WERI-Rb-1 (cell line): ENCODE measurements at regions not wholly inside any gene's neighbourhood (a gene's known extent, or its start where the extent isn't known, plus 50 kb on each side); places are given as distances from the start of the nearest gene placed in this dataset.

Experiments used
- DNase-seq: peaks from one replicate; pipeline ENCODE4 v3.0.0-alpha.2; 2020
- H3K27ac ChIP-seq: fragments of 250-450 bp; sonication (Bioruptor Pico); 2 replicates; pipeline ENCODE4 v1.5.1; 2020; ENCODE audit warnings: mild to moderate bottlenecking, moderate library complexity
- H3K27me3 ChIP-seq: fragments of 250-450 bp; sonication (Bioruptor Pico); 2 replicates; pipeline ENCODE4 v1.5.1; 2021; ENCODE audit warnings: mild to moderate bottlenecking, low read depth, moderate library complexity; ENCODE audit not compliant: insufficient read depth, severe bottlenecking
- H3K36me3 ChIP-seq: fragments of 250-450 bp; sonication (Bioruptor Pico); 2 replicates; pipeline ENCODE4 v1.5.1; 2020; ENCODE audit warnings: mild to moderate bottlenecking, moderate library complexity
- H3K4me3 ChIP-seq: 2 replicates; pipeline ENCODE4 v1.5.1; 2011; ENCODE audit warnings: low read depth, mild to moderate bottlenecking, control low read depth, low read length
- H3K9me3 ChIP-seq: fragments of 250-450 bp; sonication (Bioruptor Pico); 2 replicates; pipeline ENCODE4 v1.5.1; 2021; ENCODE audit warnings: mild to moderate bottlenecking, moderate library complexity; ENCODE audit not compliant: severe bottlenecking
- TF ChIP-seq, protein P1 (sequence below): IDR thresholded peaks from 2 replicates; pipeline ENCODE4 v1.5.1; 2011; ENCODE audit warnings: low read depth, mild to moderate bottlenecking, control low read depth, inconsistent platforms, low read length

DNA sequence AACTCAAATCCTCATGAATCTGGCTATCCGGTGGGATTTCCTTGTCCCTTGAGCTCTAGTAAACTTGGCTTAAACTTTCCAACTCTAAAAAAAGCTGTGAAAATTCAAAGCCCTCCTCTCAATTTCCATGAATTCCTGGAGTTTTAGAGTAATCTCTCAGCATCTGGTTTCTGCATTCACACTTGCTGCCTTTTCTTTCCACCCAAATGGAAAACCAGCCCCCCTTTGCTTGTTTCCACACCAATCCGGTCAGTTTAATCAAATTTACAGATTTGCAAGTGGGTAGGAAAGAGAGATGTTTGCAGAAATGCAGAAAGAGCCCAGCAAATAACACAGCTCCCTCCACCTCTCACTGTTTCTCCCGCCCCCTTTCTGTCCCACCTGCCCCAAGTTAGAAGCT lies 91.1 kb downstream of the ENC1 start:
- no peak overlapping the region for H3K4me3 ChIP-seq
- no peak for DNase-seq
- H3K36me3 ChIP-seq, result no peaks in the 10 kb centered on the region
- no peaks in the 10 kb centered on the region for H3K9me3 ChIP-seq
- H3K27me3 ChIP-seq, result no peaks in the 10 kb centered on the region
- H3K27ac ChIP-seq, result no peak overlapping the region
- TF ChIP-seq, protein P1, sequence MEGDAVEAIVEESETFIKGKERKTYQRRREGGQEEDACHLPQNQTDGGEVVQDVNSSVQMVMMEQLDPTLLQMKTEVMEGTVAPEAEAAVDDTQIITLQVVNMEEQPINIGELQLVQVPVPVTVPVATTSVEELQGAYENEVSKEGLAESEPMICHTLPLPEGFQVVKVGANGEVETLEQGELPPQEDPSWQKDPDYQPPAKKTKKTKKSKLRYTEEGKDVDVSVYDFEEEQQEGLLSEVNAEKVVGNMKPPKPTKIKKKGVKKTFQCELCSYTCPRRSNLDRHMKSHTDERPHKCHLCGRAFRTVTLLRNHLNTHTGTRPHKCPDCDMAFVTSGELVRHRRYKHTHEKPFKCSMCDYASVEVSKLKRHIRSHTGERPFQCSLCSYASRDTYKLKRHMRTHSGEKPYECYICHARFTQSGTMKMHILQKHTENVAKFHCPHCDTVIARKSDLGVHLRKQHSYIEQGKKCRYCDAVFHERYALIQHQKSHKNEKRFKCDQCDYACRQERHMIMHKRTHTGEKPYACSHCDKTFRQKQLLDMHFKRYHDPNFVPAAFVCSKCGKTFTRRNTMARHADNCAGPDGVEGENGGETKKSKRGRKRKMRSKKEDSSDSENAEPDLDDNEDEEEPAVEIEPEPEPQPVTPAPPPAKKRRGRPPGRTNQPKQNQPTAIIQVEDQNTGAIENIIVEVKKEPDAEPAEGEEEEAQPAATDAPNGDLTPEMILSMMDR, result no peak

DNA sequence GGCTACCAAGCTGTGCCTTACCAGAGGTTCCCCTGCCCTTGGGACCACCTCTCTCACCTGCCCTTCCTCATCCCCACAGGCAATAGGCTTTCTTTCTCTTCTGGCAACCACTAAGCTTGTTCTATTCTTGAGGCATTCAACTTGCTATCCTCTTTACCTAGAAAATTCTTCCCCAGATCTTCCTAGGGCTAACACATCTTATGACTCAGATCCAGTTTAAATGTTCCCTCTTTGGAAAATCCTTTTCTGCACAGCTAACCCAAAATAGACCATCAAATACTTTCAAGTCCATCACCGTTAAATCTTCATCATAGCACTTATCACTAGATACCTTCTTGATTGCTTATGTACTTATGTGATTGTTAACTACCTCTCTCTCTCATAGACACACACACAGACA lies 93.7 kb downstream of the ENC1 start:
- no peak for DNase-seq
- Histone ChIP-seq H3K27ac (no peak overlapping the region), H3K36me3 (no peaks in the 10 kb centered on the region), H3K4me3 (no peak overlapping the region), H3K27me3 (no peaks in the 10 kb centered on the region), H3K9me3 (no peaks in the 10 kb centered on the region)
- TF ChIP-seq, protein P1, result no peak

DNA sequence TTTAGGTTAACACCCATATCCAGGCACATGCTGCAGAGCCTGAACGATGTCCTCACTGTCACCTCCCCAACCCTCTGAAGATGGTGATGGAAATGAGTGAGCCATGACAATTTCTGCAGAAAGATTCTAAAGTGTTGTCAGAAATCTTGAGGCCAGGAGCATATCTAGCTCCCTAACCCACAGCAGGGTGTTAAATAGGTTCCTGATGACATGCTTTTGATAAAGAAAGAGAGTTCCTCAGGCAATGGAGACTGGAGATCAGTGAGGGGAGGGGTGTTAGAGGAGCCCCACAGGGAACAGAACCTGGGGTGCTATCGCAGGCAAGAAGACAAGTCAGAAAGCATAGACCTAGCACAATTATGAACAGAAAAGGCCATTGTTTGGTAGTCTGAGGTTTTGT lies 95.7 kb downstream of the ENC1 start:
- no peaks in the 10 kb centered on the region for H3K27me3 ChIP-seq
- no peaks in the 10 kb centered on the region for H3K36me3 ChIP-seq
- no peaks in the 10 kb centered on the region for H3K9me3 ChIP-seq
- H3K4me3 ChIP-seq, result no peak overlapping the region
- no peak for DNase-seq
- TF ChIP-seq, protein P1, result no peak
- no peak overlapping the region for H3K27ac ChIP-seq

DNA sequence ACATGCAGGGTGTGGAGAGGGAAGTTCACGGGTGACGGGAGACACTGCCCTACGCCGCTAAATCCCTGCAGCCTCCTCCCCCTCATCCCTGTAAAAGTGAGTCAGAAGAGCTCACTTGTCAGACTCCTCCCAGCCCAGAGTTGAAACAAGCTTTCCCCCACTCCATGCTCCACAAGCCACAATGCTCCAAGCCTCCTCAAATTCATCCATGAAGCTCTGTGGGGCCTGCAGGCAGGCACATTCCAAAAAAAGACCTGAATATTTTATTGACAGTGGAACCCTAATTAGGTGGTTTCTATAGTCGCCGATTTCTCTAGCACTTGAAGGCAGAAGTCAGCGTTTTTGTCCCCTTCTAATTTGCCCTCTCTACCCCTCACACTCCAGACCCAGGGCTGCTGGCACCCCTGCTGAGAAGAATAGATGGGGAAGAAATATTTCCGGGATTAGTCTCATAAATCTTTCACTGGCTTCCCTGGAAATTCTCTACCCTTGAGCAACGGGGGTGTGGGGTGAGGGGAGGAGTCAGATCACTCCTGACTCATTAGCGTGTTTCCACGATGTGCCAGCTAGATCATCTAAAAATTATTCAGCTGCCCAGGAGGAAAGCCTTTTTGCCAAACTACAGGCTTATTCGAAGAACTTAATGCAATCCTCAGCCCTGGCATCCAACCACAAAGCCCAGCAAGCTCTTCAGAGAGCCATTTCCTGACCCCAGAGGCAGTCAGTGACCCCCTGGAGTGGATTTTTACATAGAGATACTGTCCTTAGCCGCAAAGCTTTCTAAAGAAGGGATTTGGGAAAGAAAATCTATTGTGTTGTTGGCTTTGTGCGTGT lies 97.1 kb downstream of the ENC1 start:
- H3K27me3 ChIP-seq, result no peaks in the 10 kb centered on the region
- TF ChIP-seq, protein P1, result no peak
- H3K27ac ChIP-seq, result no peak overlapping the region
- peak overlapping the region; percentile 3 for H3K4me3 ChIP-seq
- H3K36me3 ChIP-seq, result no peaks in the 10 kb centered on the region
- DNase-seq, result peak; percentile 35
- no peaks in the 10 kb centered on the region for H3K9me3 ChIP-seq

DNA sequence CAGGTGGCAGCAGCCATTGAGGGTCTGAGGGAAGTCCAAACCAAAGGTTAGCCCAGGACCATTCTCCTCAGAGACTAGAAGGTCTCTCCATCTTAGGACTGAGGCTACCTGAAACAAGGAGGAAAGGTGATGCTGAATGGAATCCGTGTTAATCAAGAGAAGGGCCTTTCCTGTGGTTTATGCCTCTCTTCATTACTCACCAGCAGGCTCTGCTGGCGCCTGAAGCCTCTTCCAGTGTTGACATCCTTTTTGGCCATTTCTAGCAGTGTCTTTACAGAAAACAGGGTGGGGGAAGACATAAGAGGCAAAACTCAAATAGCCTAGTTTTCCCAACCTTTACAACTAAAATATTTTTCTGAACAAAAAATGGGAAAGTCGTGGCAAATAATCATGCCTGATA lies 98.0 kb downstream of the ENC1 start:
- Histone ChIP-seq H3K27ac (no peak overlapping the region), H3K36me3 (no peaks in the 10 kb centered on the region), H3K4me3 (no peak overlapping the region), H3K9me3 (no peaks in the 10 kb centered on the region), H3K27me3 (no peaks in the 10 kb centered on the region)
- DNase-seq, result no peak
- TF ChIP-seq, protein P1, result no peak

DNA sequence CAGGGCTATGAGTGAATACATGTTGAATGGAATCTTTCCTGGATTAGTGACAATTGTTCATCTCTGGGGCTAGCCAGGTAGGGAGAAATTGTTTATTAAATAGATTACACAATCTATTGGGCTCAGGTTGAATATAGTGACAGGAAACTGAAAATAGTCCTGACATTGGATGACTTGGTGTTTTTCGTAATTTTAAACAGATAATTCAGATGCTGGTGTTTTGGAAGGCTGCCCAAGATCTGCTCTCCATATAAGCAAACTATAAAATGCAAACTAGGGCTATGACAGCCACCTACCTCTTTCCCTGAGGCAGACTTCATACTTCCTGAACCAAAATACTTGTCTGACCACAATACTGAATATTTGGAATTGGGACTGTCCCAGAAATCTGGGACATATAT lies 99.1 kb downstream of the ENC1 start:
- no peak overlapping the region for H3K27ac ChIP-seq
- no peak for DNase-seq

More for the DNA sequence above, 99.1 kb downstream of the ENC1 start:
- H3K27me3 ChIP-seq, result no peaks in the 10 kb centered on the region
- TF ChIP-seq, protein P1, result no peak
- no peaks in the 10 kb centered on the region for H3K9me3 ChIP-seq
- no peak overlapping the region for H3K4me3 ChIP-seq
- H3K36me3 ChIP-seq, result no peaks in the 10 kb centered on the region
